Cardiac muscle cell (in vitro differentiated cells and primary cell): ENCODE measurements at regions not wholly inside any gene's neighbourhood (a gene's known extent, or its start where the extent isn't known, plus 50 kb on each side); places are given as distances from the start of the nearest gene placed in this dataset.
"Not testable (repeated sequence)": the region's sequence is repeated elsewhere in the genome, so short reads cannot be mapped to it uniquely, and the experiment has no call there.

ENCODE experiments used
- DNase-seq, 2 donors: peaks; one replicate each; pipeline versions ENCODE4 v3.0.0 to v3.0.0-alpha.2; 2010 to 2017; ENCODE audit warnings: low read depth in 1 of 2, low spot score in 1 of 2
- H3K27ac ChIP-seq: fragments of 200-600 bp; sonication (generic); 2 replicates; pipeline ENCODE4 v1.5.1; 2016
- H3K27me3 ChIP-seq: fragments of 200-600 bp; sonication (generic); 2 replicates; pipeline ENCODE4 v1.6.0; 2016; ENCODE audit warnings: control low read depth
- H3K36me3 ChIP-seq: fragments of 200-600 bp; sonication (generic); 2 replicates; pipeline ENCODE4 v1.5.1; 2016; ENCODE audit warnings: control low read depth
- H3K4me1 ChIP-seq: fragments of 200-600 bp; sonication (generic); 2 replicates; pipeline ENCODE4 v1.8.1; 2017; ENCODE audit warnings: low read depth, mild to moderate bottlenecking, mixed run types
- H3K4me3 ChIP-seq: fragments of 200-600 bp; sonication (generic); 2 replicates; pipeline ENCODE4 v1.5.1; 2016; ENCODE audit warnings: mild to moderate bottlenecking
- H3K9me3 ChIP-seq: fragments of 200-600 bp; sonication (generic); 2 replicates; pipeline ENCODE4 v1.5.1; 2017; ENCODE audit warnings: low read depth, mild to moderate bottlenecking, control low read depth
- TF ChIP-seq, protein P1 (sequence below): IDR thresholded peaks from 2 replicates; pipeline ENCODE4 v1.5.1; 2012; ENCODE audit warnings: low read depth, mild to moderate bottlenecking, low read length

DNA sequence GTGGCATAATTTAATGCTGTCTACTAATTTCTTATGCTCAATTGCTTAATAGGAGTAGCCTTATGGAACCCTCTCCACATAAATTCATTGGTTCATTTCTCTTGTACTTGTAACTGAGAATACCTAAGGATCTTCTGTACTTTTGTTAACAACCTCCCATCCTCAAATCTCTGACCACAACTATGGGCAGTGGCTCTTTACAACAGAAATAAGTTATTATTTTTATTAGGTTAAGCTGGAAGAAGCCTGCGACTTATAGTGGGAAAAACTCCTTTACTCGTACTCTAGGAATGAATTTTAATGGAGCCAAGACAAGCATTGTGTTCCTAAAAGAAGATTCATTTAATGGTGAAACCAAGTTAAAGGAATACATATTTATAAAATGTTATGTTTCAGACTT lies 337.1 kb upstream of the CTSO start:
- TF ChIP-seq, protein P1, sequence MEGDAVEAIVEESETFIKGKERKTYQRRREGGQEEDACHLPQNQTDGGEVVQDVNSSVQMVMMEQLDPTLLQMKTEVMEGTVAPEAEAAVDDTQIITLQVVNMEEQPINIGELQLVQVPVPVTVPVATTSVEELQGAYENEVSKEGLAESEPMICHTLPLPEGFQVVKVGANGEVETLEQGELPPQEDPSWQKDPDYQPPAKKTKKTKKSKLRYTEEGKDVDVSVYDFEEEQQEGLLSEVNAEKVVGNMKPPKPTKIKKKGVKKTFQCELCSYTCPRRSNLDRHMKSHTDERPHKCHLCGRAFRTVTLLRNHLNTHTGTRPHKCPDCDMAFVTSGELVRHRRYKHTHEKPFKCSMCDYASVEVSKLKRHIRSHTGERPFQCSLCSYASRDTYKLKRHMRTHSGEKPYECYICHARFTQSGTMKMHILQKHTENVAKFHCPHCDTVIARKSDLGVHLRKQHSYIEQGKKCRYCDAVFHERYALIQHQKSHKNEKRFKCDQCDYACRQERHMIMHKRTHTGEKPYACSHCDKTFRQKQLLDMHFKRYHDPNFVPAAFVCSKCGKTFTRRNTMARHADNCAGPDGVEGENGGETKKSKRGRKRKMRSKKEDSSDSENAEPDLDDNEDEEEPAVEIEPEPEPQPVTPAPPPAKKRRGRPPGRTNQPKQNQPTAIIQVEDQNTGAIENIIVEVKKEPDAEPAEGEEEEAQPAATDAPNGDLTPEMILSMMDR, result no peak
- H3K9me3 ChIP-seq, result no peaks in the 10 kb centered on the region
- peaks cover 7% of the 10 kb centered on the region for H3K4me1 ChIP-seq
- H3K27me3 ChIP-seq, result no peaks in the 10 kb centered on the region
- DNase-seq, result no peak
- H3K36me3 ChIP-seq, result no peaks in the 10 kb centered on the region
- H3K4me3 ChIP-seq, result no peak overlapping the region
- H3K27ac ChIP-seq, result no peak overlapping the region

DNA sequence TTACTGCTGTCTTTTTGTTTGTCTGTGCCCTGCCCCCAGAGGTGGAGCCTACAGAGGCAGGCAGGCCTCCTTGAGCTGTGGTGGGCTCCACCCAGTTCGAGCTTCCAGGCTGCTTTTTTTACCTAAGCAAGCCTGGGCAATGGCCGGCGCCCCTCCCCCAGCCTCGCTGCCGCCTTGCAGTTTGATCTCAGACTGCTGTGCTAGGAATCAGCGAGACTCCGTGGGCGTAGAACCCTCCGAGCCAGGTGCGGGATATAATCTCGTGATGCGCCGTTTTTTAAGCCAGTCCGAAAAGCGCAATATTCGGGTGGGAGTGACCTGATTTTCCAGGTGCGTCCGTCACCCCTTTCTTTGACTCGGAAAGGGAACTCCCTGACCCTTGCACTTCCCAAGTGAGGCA lies 336.4 kb upstream of the CTSO start:
- H3K9me3 ChIP-seq, DNase-seq, H3K4me1 ChIP-seq, H3K36me3 ChIP-seq, H3K27ac ChIP-seq, H3K27me3 ChIP-seq, H3K4me3 ChIP-seq: not testable (repeated sequence)

DNA sequence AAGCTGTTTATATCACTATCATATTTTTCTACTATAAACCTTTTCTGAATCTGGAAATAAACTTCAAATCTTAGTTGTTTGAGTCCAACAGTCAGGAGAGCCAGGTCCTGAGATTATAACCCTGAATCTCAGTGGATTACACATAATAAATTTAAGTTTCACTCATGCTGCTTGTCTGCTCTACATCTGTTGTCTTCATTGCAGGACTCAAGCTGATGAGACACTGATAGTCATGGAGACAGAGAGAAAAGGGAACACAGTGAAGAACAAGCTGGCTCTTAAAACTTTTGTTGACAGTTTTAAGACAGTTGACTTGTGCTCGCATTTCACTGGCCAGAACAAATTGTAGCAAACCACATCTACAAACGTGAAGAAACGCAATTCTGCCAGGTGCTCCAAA lies 327.0 kb upstream of the CTSO start:
- Histone ChIP-seq H3K4me1 (no peaks in the 10 kb centered on the region), H3K4me3 (no peak overlapping the region), H3K27me3 (no peaks in the 10 kb centered on the region), H3K9me3 (no peaks in the 10 kb centered on the region), H3K27ac (no peak overlapping the region), H3K36me3 (no peaks in the 10 kb centered on the region)
- TF ChIP-seq, protein P1, result no peak
- DNase-seq, result no peak

DNA sequence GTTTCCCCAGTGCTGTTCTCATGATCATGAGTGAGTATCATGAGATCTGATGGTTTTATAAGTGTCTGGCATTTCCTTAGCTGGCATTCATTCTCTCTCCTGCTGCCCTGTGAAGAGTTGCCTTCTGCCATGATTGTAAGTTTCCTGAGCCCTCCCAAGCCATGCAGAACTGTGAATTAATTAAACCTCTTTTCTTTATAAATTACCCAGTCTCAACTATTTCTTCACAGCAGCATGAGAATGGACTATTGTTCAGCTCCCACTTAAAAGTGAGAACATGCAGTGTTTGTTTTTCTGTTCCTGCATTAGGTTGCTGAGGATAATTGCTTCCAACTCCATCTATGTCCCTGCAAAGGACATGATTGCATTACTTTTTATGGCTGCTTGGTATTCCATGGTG lies 311.7 kb upstream of the CTSO start:
- no peak for DNase-seq
- H3K9me3 ChIP-seq, result no peaks in the 10 kb centered on the region
- no peaks in the 10 kb centered on the region for H3K27me3 ChIP-seq
- no peaks in the 10 kb centered on the region for H3K36me3 ChIP-seq
- H3K4me3 ChIP-seq, result no peak overlapping the region
- TF ChIP-seq, protein P1, result no peak
- no peaks in the 10 kb centered on the region for H3K4me1 ChIP-seq
- no peak overlapping the region for H3K27ac ChIP-seq

DNA sequence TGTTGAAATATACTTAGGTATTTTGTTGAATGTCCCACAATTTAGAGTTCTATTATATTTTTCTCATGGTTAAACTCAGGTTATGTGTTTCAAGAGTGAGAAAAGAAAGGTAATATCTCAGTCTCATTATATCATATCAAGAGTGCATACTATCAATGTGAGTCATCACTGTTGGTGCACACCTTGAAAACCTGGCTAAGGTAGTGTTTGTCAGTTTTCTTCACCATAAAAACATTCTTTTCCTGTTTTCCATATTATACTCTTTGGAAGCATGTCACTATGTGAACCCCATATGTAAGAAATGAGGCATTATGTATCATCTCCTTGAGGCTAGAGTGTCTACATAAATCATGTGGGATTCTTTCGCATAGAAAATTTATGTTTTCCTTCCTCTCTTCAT lies 307.6 kb upstream of the CTSO start:
- DNase-seq, result no peak

DNA sequence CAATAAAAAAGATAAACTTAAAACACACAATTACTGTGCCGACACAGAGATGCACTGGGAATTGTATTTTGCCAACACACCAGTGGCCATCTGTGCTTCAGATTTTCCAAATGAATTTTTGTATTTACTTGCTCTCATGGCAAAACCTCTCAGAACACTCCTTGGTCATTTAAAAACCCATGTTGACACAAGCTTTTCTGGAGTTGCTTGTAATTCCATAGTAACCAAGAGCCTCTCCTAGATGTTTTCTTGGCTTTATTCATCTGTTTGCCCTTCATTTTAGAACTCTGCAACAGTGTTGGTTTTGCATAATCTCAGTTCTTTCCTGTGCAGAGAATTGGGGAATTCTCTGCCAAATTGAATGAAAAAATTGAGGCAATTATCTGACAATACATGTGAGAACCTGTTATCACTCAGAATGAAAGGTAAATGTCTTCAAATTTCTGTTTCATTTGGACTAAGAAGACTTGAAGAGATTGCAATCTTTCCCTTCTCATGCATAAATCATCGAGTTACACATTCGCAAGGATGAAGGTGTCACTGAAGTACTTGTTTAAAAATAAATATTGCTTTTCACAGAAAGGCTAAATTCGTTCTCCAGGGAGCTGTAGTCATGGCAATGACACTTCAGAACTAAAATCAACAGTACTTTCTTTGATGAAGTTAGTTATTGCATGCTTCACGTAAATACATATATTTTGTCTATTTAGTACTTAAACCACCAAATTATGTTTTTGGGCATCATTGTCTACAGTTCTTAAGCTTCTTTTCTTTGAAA lies 301.8 kb upstream of the CTSO start:
- H3K27me3 ChIP-seq, result no peaks in the 10 kb centered on the region
- no peak overlapping the region for H3K4me3 ChIP-seq
- no peaks in the 10 kb centered on the region for H3K36me3 ChIP-seq
- H3K4me1 ChIP-seq, result no peaks in the 10 kb centered on the region
- H3K9me3 ChIP-seq, result no peaks in the 10 kb centered on the region
- H3K27ac ChIP-seq, result no peak overlapping the region
- TF ChIP-seq, protein P1, result no peak
- DNase-seq, result no peak

More for the DNA sequence above, 307.6 kb upstream of the CTSO start:
- TF ChIP-seq, protein P1, result no peak
- H3K36me3 ChIP-seq, result no peaks in the 10 kb centered on the region
- no peaks in the 10 kb centered on the region for H3K4me1 ChIP-seq
- H3K27ac ChIP-seq, result no peak overlapping the region
- H3K9me3 ChIP-seq, result no peaks in the 10 kb centered on the region
- H3K4me3 ChIP-seq, result no peak overlapping the region
- H3K27me3 ChIP-seq, result no peaks in the 10 kb centered on the region
